Mesodermal cell (in vitro differentiated cells): ENCODE measurements at regions not wholly inside any gene's neighbourhood (a gene's known extent, or its start where the extent isn't known, plus 50 kb on each side); places are given as distances from the start of the nearest gene placed in this dataset.
A peak's percentile ranks its signal among the peaks of the same experiment; 100 is the strongest.
"Not testable (repeated sequence)": the region's sequence is repeated elsewhere in the genome, so short reads cannot be mapped to it uniquely, and the experiment has no call there.

Experiments used
- H3K27ac ChIP-seq: 2 replicates; pipeline ENCODE4 v1.7.0; 2013; ENCODE audit warnings: mild to moderate bottlenecking, low read depth, low read length, moderate library complexity; ENCODE audit not compliant: severe bottlenecking
- H3K36me3 ChIP-seq: 2 replicates; pipeline ENCODE4 v1.7.1; 2013; ENCODE audit warnings: mild to moderate bottlenecking, low read length, moderate library complexity; ENCODE audit not compliant: control insufficient read depth, insufficient read depth
- H3K4me1 ChIP-seq: one replicate; pipeline ENCODE4 v1.7.1; 2013; ENCODE audit warnings: mild to moderate bottlenecking, low read length; ENCODE audit not compliant: insufficient read depth, control insufficient read depth, poor library complexity, severe bottlenecking
- H3K4me3 ChIP-seq: 2 replicates; pipeline ENCODE4 v1.7.0; 2013; ENCODE audit warnings: low read length, control low read depth, mild to moderate bottlenecking; ENCODE audit not compliant: insufficient read depth, poor library complexity, severe bottlenecking; ENCODE audit errors: extremely low read depth
- H3K9me3 ChIP-seq: 2 replicates; pipeline ENCODE4 v1.7.1; 2013; ENCODE audit warnings: mild to moderate bottlenecking, low read length, moderate library complexity; ENCODE audit not compliant: control insufficient read depth
- WGBS, 2 experiments: methylation state at CpG; one replicate each; pipeline ENCODE4 v1.1.5; 2013; ENCODE audit warnings: missing lambda C conversion rate in 2 of 2; ENCODE audit not compliant: insufficient coverage in 2 of 2; 5-methylcytosine and 5-hydroxymethylcytosine counted together

DNA sequence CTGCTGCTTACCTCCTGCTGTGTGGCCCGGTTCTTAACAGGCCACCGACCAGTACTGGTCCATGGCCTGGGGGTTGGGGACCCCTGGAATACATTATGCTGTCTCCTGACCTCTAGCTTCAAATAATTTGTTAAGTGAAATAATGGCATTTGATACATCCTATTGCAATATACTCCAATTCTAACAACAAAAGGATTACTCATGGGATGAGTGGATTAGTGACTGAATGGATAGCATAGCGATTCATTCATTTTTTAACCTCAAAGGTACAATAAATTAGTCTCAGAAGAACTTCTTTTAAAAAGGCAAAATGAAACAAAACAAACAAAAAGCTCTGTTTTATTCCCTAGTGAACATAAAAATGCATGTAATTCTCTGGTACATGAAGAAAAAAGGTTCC, 147.9 kb upstream of the PKP2 start:
- H3K36me3 ChIP-seq, result no peaks in the 10 kb centered on the region
- no peak overlapping the region for H3K27ac ChIP-seq
- 30 to 50% methylated on average over 2 of the region's 3 CpGs for WGBS, 2 experiments

DNA sequence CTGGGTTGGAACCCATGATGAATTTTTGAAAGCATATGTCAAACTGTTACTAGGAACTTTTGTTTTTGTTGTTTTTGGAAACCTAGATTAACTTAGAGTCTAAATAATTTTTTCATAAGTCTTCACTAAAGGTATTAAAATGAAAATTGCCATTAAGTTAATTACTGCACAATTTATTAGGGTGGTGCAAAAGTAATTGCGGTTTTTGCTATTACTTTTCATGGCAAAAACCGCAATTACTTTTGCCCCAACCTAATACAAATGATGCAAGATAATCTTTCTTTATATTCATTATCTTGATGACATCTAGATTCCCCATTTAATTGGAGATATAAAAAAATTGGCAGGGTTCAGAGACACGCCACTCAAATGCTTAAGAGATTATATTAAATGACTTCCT, 145.0 kb upstream of the PKP2 start:
- H3K36me3 ChIP-seq, result no peaks in the 10 kb centered on the region
- H3K4me1 ChIP-seq, result no peaks in the 10 kb centered on the region
- WGBS, 2 experiments, result no CpG with 5 or more reads among the region's 3 CpGs
- no peak overlapping the region for H3K27ac ChIP-seq
- peaks cover 4% of the 10 kb centered on the region for H3K9me3 ChIP-seq
- no peak overlapping the region for H3K4me3 ChIP-seq

More for the DNA sequence above, 147.9 kb upstream of the PKP2 start:
- H3K4me3 ChIP-seq, result no peak overlapping the region
- no peaks in the 10 kb centered on the region for H3K4me1 ChIP-seq
- H3K9me3 ChIP-seq, result peaks cover 4% of the 10 kb centered on the region

DNA sequence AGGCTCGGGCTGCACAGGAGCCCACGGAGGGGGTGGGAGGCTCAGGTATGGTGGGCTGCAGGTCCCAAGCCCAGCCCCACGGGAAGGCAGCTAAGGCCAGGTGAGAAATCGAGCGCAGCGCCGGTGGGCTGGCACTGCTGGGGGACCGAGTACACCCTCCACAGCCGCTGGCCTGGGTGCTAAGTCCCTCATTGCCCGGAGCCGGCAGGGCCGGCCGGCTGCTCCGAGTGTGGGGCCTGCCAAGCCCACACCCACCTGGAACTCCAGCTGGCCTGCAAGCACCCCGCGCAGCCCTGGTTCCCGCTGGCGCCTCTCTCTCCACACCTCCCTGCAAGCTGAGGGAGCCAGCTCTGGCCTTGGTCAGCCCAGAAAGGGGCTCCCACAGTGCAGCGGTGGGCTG, 137.4 kb upstream of the PKP2 start:
- H3K27ac ChIP-seq, H3K4me3 ChIP-seq, H3K36me3 ChIP-seq, H3K4me1 ChIP-seq: not testable (repeated sequence)
- WGBS, 2 experiments, result 98 to 99% methylated on average over 13 to 14 of the region's 19 CpGs
- H3K9me3 ChIP-seq, result peaks cover 11% of the 10 kb centered on the region

DNA sequence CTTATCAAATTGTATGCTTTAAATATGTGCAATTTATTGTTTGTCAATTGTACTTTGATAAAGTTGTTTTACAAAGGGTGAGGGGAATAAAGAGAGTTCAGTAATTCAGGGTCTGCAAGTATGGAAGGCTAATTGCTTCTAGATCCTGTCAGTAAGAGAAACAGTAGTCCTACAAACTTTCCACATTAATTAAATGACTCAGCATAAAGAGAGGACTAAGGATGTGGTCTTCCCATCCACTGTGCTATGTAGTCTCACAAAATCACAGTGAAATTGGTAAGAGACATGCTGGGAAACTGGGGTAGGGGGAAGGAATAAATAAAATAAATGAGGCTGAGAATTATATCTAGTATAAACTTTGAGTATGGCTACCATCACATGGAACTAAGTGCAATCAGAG, 130.2 kb upstream of the PKP2 start:
- Histone ChIP-seq H3K4me1 (no peaks in the 10 kb centered on the region), H3K27ac (no peak overlapping the region), H3K9me3 (no peaks in the 10 kb centered on the region), H3K4me3 (no peak overlapping the region), H3K36me3 (no peaks in the 10 kb centered on the region)

DNA sequence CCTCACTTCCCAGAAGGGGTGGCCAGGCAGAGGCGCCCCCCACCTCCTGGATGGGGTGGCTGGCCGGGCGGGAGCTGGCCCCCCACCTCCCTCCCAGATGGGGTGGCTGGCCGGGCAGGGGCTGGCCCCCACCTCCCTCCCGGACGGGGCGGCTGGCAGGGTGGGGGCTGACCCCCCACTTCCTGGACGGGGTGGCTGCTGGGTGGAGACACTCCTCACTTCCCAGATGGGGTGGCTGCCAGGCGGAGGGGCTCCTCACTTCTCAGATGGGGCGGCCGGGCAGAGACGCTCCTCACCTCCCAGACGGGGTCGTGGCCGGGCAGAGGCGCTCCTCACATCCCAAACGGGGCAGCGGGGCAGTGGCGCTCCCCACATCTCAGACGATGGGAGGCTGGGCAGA, 126.1 kb upstream of the PKP2 start:
- peaks cover 14% of the 10 kb centered on the region for H3K9me3 ChIP-seq
- not testable (repeated sequence) for H3K36me3 ChIP-seq, H3K27ac ChIP-seq, H3K4me3 ChIP-seq, H3K4me1 ChIP-seq
- 82 to 87% methylated on average over 7 to 15 of the region's 20 CpGs for WGBS, 2 experiments

DNA sequence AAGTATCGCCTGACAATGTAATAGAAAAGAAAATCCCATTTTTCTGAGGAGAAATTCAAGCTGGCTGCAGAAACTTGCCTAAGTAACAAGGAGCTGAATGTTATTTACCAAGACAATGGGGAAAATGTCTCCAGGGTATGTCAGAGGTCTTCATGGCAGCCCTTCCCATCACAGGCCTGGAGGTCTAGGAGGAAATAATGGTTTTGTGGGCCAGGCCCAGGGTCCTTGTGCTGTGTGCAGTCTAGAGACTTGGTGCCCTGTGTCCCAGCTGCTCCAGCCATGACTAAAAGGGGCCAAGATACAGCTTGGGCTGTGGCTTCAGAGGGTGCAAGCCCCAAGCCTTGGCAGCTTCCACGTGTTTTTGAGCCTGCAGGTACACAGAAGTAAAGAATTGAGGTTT, 120.5 kb upstream of the PKP2 start:
- 70 to 89% methylated on average over 2 of the region's 2 CpGs for WGBS, 2 experiments
- peaks cover 25% of the 10 kb centered on the region for H3K9me3 ChIP-seq
- H3K27ac ChIP-seq, result not testable (repeated sequence)

DNA sequence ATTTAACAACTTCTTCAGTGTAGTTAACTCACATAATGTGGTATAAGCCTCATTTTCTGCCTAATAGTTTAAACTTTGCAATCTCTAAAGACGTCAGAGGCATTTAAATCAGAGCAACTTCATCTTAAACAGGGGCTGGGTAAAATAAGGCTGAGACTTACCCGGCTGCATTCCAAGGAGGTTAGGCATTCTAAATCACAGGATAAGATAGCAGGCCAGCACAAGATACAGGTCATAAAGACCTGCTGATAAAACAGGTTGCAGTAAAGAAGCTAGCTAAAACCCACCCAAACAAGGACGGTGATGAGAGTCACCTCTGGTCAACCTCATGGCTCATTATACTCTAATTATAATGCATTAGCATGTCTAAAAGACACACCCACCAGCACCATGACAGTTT, 115.6 kb upstream of the PKP2 start:
- no peaks in the 10 kb centered on the region for H3K36me3 ChIP-seq
- H3K27ac ChIP-seq, result peak overlapping the region; percentile 74
- peaks cover 7% of the 10 kb centered on the region for H3K9me3 ChIP-seq
- H3K4me1 ChIP-seq, result peaks cover 6% of the 10 kb centered on the region
- no peak overlapping the region for H3K4me3 ChIP-seq
- WGBS, 2 experiments, result 59% methylated on average over 2 of the region's 3 CpGs; no CpG with 5 or more reads in 1 of the 2 experiments

More for the DNA sequence above, 120.5 kb upstream of the PKP2 start:
- not testable (repeated sequence) for H3K36me3 ChIP-seq, H3K4me1 ChIP-seq, H3K4me3 ChIP-seq

DNA sequence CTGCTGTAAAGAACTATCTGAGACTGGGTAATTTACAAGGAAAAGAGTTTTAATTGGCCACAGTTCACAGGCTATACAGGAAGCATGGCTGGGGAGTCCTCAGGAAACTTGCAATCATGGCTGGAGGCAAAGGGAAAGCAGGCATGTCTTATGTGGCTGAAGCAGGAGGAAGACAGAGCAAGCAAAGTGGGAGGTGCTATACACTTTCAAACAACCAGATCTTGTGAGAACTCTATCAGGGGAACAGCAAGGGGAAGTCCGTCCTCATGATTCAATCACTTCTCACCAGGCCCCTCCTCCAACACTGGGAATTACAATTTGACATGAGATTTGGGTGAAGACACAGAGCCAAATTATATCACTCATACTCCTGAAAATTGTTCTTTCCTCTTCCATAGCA, 109.5 kb upstream of the PKP2 start:
- no peaks in the 10 kb centered on the region for H3K9me3 ChIP-seq
- H3K27ac ChIP-seq, result no peak overlapping the region
- no peaks in the 10 kb centered on the region for H3K4me1 ChIP-seq
- 86% methylated on average over 1 of the region's 1 CpG; no CpG with 5 or more reads in 1 of the 2 experiments for WGBS, 2 experiments
- no peaks in the 10 kb centered on the region for H3K36me3 ChIP-seq
- no peak overlapping the region for H3K4me3 ChIP-seq

DNA sequence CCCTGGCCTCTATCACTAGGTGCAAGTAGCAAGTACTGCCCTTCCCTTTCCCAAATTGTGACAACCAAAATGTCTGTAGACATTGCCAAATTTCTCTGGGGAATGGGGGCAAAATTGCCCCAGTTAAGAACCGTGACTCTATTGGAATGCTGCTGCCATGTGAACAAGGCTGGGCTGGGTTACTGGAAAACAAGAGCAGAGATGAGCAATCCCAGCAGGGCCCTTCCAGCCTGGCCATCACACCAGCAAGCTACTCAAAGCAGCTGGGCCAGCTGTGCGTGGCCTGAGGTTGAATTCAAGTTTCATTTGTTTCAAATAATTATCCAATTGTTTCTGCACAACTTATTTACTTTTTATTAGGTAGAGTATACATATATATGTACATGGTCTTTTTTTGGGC, 103.4 kb upstream of the PKP2 start:
- Histone ChIP-seq H3K36me3 (no peaks in the 10 kb centered on the region), H3K27ac (peak overlapping the region; percentile 11), H3K9me3 (no peaks in the 10 kb centered on the region), H3K4me3 (no peak overlapping the region), H3K4me1 (peaks cover 14% of the 10 kb centered on the region)
- 45 to 88% methylated on average over 1 of the region's 2 CpGs for WGBS, 2 experiments

DNA sequence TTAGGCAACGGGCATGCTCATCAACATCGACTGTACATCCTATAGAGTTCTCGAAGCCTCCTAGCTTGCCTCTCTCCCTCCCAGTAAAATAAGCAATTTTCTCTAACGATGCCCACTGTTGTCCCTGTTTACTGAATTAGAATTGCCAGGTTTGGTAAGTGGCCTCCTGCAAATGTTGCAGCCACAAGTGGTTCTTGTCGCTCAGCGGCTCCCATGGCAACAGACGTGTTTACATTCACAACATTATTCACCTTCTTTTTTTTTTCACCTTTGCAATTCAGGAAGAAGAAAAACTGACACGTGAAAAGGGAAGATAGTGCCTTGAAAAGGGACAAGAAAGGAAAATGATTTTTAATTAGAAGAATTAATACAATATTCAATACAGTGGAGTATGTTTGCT, 100.9 kb upstream of the PKP2 start:
- Histone ChIP-seq H3K4me1 (peaks cover 25% of the 10 kb centered on the region), H3K36me3 (no peaks in the 10 kb centered on the region), H3K9me3 (no peaks in the 10 kb centered on the region), H3K27ac (no peak overlapping the region), H3K4me3 (no peak overlapping the region)
- 71 to 95% methylated on average over 4 to 6 of the region's 8 CpGs for WGBS, 2 experiments

DNA sequence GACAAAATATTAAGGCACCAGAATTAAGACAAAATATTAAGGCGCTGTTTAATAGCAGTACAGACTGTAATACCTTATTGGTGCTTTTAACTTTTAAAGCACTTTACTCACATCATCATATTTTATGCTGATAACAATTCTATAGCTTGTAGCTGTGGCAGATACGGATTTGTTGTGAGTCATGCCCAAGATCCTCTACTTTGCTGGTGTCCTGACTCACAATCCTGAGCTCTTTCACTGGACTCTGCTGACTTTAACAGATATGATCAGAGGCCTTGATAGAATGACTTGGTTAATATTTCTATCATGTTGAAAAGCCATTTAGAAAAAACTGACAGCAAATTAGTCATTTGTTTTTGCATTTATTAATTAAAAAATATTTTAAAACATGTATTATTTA, 99.0 kb upstream of the PKP2 start:
- no peaks in the 10 kb centered on the region for H3K36me3 ChIP-seq
- WGBS, 2 experiments, result 83% methylated on average over 2 of the region's 2 CpGs; no CpG with 5 or more reads in 1 of the 2 experiments
- no peaks in the 10 kb centered on the region for H3K9me3 ChIP-seq
- peaks cover 29% of the 10 kb centered on the region for H3K4me1 ChIP-seq
- peak overlapping the region; percentile 77 for H3K27ac ChIP-seq
- H3K4me3 ChIP-seq, result no peak overlapping the region

DNA sequence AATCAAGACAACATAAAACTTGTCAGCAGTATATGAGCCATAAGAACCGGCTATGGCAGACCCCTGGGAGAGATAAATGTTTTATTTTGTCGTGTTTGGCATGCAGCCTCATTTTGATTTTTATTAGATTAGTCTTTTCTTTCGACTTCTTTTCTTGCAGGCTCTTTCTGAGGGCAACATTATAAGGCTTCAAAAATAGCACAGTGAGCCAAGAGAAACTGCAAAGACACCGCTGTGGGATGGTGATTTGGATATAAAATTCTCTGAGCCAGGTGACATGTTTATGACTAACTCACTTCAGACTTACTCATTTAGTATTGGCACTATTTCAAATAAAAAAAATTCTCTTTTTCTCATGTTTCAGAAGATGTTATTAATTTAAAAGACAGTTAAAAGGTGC, 96.8 kb upstream of the PKP2 start:
- Histone ChIP-seq H3K9me3 (no peaks in the 10 kb centered on the region), H3K36me3 (no peaks in the 10 kb centered on the region), H3K4me1 (peaks cover 47% of the 10 kb centered on the region), H3K27ac (no peak overlapping the region), H3K4me3 (no peak overlapping the region)
- WGBS, 2 experiments, result 83 to 86% methylated on average over 2 of the region's 4 CpGs
